ENCODE measurements at regions not wholly inside any gene's neighbourhood (a gene's known extent, or its start where the extent isn't known, plus 50 kb on each side); places are given as distances from the start of the nearest gene placed in this dataset.

GRCh38 chr1:118563981-118564951 is 379.2 kb upstream of the SPAG17 start:
- Histone ChIP-seq H3K9me3 (ENCODE audit: low read length) (no peaks in the 10 kb centered on the region), H3K9ac (ENCODE audit: insufficient read depth, low read depth, low read length) (no peak overlapping the region), H3K4me3 (replicated peaks in 1 of 3; ENCODE audit: insufficient read depth in 1 of 3, low read depth in 2 of 3, low read length in 3 of 3) (no peak overlapping the region), H3K36me3 (replicated peaks in 1 of 2; ENCODE audit: control insufficient read depth in 1 of 2, insufficient read depth in 2 of 2, low read length in 2 of 2) (no peaks in the 10 kb centered on the region), H3K4me2 (ENCODE audit: low read depth, low read length) (no peak overlapping the region), H3K79me2 (ENCODE audit: insufficient read depth, low read length) (no peaks in the 10 kb centered on the region), H3K27ac (ENCODE audit: extremely low read length, insufficient read depth, low read length) (no peak overlapping the region), H3K27me3 (ENCODE audit: control insufficient read depth in 1 of 2, insufficient read depth in 2 of 2, low read length in 2 of 2) (no peaks in the 10 kb centered on the region), H4K20me1 (ENCODE audit: insufficient read depth, low read length) (no peaks in the 10 kb centered on the region), H3K4me1 (ENCODE audit: insufficient read depth, low read length) (no peaks in the 10 kb centered on the region), H2AFZ (ENCODE audit: low read length) (no peak overlapping the region)
- FAIRE-seq (no peak), ATAC-seq (no peak), DNase-seq (ENCODE audit: low spot score) (no peak)
- intact Hi-C loops (cut with micrococcal nuclease; ENCODE audit: unreplicated experiment) = no loop called here
- CTCF ChIA-PET (ENCODE audit: low intra/inter-chr PET ratio, low total read pairs) = no interaction called here
- POLR2A ChIA-PET = no interaction called here
- no TSS peak for BruUV-seq (replicated peaks)
- peak; percentile 19 for TF ChIP-seq CTCF (CRISPR knock-in tag; IDR thresholded peaks at IDR 0.05)
- TF ChIP-seq NFKB2 (CRISPR knock-in tag; IDR thresholded peaks at IDR 0.05; ENCODE audit: borderline replicate concordance) = no peak
- TF ChIP-seq ZNF652 (CRISPR knock-in tag; IDR thresholded peaks at IDR 0.05; ENCODE audit: borderline replicate concordance, low read depth) = peak; percentile 83
- in situ Hi-C loops (cut with HindIII; ENCODE audit: extremely low pct_ligation_motif_present, low pct_unique_long_range_greater_than_20kb) = loop anchor here (25.0 kb wide), 1 partner anchor 448 kb away; no protein-coding TSS in a partner anchor
- WGBS (ENCODE audit: low lambda C conversion rate) = 17% methylated on average over 6 of the region's 6 CpGs

GRCh38 chr1:118558933-118559332 is 373.9 kb upstream of the SPAG17 start:
- no peaks in the 10 kb centered on the region for H3K36me3 ChIP-seq (replicated peaks in 1 of 2; ENCODE audit: control insufficient read depth in 1 of 2, insufficient read depth in 2 of 2, low read length in 2 of 2)
- no peak overlapping the region for H3K9ac ChIP-seq (ENCODE audit: insufficient read depth, low read depth, low read length)
- 2% methylated on average over 3 of the region's 3 CpGs for WGBS (ENCODE audit: low lambda C conversion rate)
- no peak for ATAC-seq
- no peak overlapping the region for H3K4me2 ChIP-seq (ENCODE audit: low read depth, low read length)
- no peak for FAIRE-seq
- no peaks in the 10 kb centered on the region for H4K20me1 ChIP-seq (ENCODE audit: insufficient read depth, low read length)
- no peaks in the 10 kb centered on the region for H3K9me3 ChIP-seq (ENCODE audit: low read length)
- no peak overlapping the region for H3K27ac ChIP-seq (ENCODE audit: extremely low read length, insufficient read depth, low read length)
- intact Hi-C loops (cut with micrococcal nuclease; ENCODE audit: unreplicated experiment) = no loop called here
- no peaks in the 10 kb centered on the region for H3K4me1 ChIP-seq (ENCODE audit: insufficient read depth, low read length)
- H3K4me3 ChIP-seq (replicated peaks in 1 of 3; ENCODE audit: insufficient read depth in 1 of 3, low read depth in 2 of 3, low read length in 3 of 3) = no peak overlapping the region
- no peaks in the 10 kb centered on the region for H3K27me3 ChIP-seq (ENCODE audit: control insufficient read depth in 1 of 2, insufficient read depth in 2 of 2, low read length in 2 of 2)
- CTCF ChIA-PET (ENCODE audit: low intra/inter-chr PET ratio, low total read pairs) = no interaction called here
- in situ Hi-C loops (cut with HindIII; ENCODE audit: extremely low pct_ligation_motif_present, low pct_unique_long_range_greater_than_20kb) = loop anchor here (25.0 kb wide), 1 partner anchor 453 kb away; no protein-coding TSS in a partner anchor
- POLR2A ChIA-PET = no interaction called here
- H3K79me2 ChIP-seq (ENCODE audit: insufficient read depth, low read length) = no peaks in the 10 kb centered on the region
- no peak for DNase-seq (ENCODE audit: low spot score)
- BruUV-seq (replicated peaks) = no TSS peak
- no peak overlapping the region for H2AFZ ChIP-seq (ENCODE audit: low read length)
- TF ChIP-seq U2AF1 (optimal IDR thresholded peaks at IDR 0.05; ENCODE audit: low read depth, low read length) (no peak), NBN (conservative IDR thresholded peaks at IDR 0.05) (no peak), ZNF841 (CRISPR knock-in tag; IDR thresholded peaks at IDR 0.05; ENCODE audit: borderline replicate concordance) (no peak), TBL1XR1 (IDR thresholded peaks at IDR 0.05; ENCODE audit: borderline replicate concordance, low read length, partially characterized antibody) (no peak), FOXM1 (CRISPR knock-in tag; IDR thresholded peaks at IDR 0.05) (no peak), ARNT (IDR thresholded peaks at IDR 0.05) (no peak), RELA (CRISPR knock-in tag; IDR thresholded peaks at IDR 0.05) (no peak), HMG20A (CRISPR knock-in tag; IDR thresholded peaks at IDR 0.05; ENCODE audit: borderline replicate concordance) (no peak), ZNF543 (CRISPR knock-in tag; IDR thresholded peaks at IDR 0.05) (no peak), ZBTB33 (CRISPR knock-in tag; IDR thresholded peaks at IDR 0.05) (no peak), MTF1 (CRISPR knock-in tag; IDR thresholded peaks at IDR 0.05) (no peak), RCOR2 (CRISPR knock-in tag; IDR thresholded peaks at IDR 0.05) (no peak), NKX3-1 (CRISPR knock-in tag; IDR thresholded peaks at IDR 0.05) (no peak), ZNF615 (CRISPR knock-in tag; IDR thresholded peaks at IDR 0.05; ENCODE audit: borderline replicate concordance) (no peak)
